ENCODE measurements at regions not wholly inside any gene's neighbourhood (a gene's known extent, or its start where the extent isn't known, plus 50 kb on each side); places are given as distances from the start of the nearest gene placed in this dataset.

DNA sequence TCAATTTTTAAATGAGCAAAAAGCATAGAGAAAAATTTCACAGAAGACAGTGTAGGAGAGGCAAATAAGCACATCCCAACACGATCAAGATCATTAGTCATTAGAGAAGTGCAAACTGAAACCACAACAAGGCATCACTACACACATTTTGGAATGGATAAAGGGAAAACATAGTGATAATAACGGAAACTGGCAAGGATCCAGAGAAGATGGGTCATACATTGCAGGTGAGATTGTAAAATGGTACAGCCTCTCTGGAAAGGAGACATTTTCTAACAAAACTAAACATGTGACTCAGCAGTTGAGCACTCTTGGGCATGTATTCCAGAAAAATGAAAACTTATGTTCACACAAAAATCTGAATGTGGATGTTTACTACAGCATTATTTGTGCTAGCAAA, 98.3 kb upstream of the TMEM17 start:
- TF ChIP-seq, protein P1, sequence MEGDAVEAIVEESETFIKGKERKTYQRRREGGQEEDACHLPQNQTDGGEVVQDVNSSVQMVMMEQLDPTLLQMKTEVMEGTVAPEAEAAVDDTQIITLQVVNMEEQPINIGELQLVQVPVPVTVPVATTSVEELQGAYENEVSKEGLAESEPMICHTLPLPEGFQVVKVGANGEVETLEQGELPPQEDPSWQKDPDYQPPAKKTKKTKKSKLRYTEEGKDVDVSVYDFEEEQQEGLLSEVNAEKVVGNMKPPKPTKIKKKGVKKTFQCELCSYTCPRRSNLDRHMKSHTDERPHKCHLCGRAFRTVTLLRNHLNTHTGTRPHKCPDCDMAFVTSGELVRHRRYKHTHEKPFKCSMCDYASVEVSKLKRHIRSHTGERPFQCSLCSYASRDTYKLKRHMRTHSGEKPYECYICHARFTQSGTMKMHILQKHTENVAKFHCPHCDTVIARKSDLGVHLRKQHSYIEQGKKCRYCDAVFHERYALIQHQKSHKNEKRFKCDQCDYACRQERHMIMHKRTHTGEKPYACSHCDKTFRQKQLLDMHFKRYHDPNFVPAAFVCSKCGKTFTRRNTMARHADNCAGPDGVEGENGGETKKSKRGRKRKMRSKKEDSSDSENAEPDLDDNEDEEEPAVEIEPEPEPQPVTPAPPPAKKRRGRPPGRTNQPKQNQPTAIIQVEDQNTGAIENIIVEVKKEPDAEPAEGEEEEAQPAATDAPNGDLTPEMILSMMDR (IDR thresholded peaks at IDR 0.05): no peak
- no peak for TF ChIP-seq POLR2A (IDR thresholded peaks at IDR 0.05)

Data from uterus (tissue), 2 donors.